ENCODE measurements at regions not wholly inside any gene's neighbourhood (a gene's known extent, or its start where the extent isn't known, plus 50 kb on each side); places are given as distances from the start of the nearest gene placed in this dataset.

DNA sequence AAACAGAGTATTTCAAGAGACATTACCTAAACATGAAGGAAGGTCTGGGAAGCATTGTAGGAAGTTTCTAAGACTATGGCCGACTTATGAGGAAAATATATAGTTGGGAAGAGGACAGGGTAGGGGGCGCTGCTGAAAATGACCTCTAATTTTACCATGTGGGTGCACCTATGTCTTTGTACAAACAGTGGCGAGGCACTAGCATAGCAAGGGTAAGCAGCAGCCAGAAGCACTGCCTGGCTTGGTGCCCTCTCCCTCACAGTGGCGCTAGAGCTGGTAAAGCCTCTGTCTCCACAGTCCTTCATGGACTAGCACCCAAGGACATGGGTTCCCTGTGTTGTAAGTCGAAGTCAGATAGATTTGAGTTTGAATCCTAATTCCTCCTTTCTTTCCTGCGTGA, 461.2 kb downstream of the INHBA start:
- no peak for DNase-seq (ENCODE audit: low read depth)

GRCh38 chr7:41239596-41239995, 463.3 kb downstream of the INHBA start:
- DNase-seq (ENCODE audit: low read depth): no peak

- peak; percentile 75 for DNase-seq (ENCODE audit: low read depth)
Observed at GRCh38 chr7:41238851-41239331, 464.0 kb downstream of the INHBA start.

DNA sequence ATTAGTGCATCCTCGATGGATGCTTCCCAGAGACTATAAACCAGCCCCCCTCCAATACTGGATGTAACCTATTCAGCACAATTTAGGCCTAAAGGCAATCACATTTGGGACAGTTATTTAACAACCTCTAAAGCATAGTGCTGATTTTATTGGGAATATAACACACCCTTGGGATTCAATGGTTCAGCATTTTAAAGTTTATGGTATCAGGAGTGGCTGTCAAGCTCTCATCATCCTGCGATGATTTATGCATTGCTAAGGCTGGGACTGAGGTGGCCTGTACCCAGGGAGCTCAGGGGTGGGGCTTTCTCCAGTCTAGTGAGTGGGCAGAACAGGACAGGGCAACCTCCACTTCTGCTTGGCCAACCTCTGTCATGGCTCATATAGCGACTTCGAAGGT, 464.9 kb downstream of the INHBA start:
- DNase-seq (ENCODE audit: low read depth): no peak

DNA sequence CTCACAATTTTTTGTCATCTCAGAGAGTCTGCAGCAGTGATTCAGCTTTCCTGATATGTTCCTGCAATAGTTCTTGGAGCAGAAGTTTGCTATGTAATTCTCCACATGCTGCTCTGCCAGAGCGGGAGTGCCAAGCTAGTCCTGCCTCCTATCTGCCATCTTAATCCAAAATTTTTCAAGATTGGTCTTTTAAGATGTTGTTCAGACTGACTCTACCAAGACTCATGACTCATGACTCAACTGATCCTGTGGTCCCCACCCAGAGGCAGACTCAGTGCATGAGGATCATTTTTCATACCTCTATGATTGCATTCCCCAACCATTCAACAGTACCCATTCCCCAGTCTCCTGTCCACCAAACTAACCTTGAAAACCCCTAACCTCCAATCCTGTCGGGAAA, 470.8 kb downstream of the INHBA start:
- DNase-seq (ENCODE audit: low read depth): peak; percentile 46

GRCh38 chr7:41224063-41224763, 478.7 kb downstream of the INHBA start:
- DNase-seq (ENCODE audit: low read depth): peak; percentile 47

GRCh38 chr7:41222746-41223145, 480.1 kb downstream of the INHBA start:
- DNase-seq (ENCODE audit: low read depth): peak; percentile 57

DNA sequence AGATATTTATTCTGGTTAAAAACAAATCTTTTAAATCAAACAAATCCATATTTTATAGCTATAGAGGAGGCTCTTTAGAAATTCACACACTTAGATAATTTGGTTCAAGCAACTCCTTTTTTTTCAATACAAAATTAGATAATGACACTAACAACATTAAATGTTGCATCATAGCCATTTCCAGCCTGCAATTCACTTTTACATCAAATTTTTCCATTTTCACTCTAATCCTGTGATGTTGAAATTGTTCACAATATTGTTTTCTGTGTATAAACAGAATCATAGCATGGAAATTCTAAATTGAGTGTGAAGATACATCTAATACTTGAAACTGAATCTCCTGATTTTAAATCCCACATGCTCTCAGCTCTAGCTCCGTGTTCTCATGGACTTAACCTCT, 482.6 kb downstream of the INHBA start:
- DNase-seq (ENCODE audit: low read depth): no peak

- DNase-seq (ENCODE audit: low read depth): peak; percentile 68
Observed at GRCh38 chr7:41219276-41219675, 483.6 kb downstream of the INHBA start.

DNA sequence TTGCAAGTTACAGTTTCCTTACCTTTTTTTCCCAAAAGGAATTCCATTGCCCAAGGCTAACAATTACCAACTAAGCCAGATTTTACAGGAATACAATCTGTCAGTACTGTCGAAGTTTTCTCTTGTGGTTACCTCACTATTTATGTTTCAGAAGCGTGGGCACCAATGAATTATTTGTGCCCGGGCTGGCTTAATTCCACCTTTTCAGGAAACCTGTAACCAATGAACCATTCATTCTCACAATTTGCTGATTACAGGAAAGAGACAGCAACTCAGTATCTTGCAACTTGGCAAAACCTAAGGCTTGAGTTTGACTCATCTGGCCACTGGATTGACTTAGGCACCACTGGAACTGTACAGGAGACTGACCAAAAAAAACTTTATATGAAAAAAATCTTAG, 485.6 kb downstream of the INHBA start:
- DNase-seq (ENCODE audit: low read depth): peak; percentile 35

DNA sequence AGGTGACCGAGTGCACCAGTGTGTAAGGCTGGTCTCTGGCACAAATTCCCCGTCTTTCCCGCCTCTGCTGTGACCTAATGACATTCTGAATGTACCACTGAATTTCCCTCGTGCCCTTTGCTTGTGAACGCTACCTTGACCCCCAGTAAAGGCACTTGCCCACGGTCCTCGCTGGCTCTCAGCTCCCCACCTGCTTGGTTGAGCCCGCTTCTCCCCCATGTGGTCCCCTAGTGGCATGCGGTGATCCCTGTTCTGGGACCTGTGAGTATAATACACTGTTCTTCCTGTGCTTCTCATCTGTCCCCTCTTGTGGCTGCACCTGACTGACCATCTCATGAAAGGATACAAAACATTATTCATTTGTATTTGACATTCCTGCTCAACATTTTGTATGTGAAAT, 495.7 kb downstream of the INHBA start:
- DNase-seq (ENCODE audit: low read depth): peak; percentile 23

DNA sequence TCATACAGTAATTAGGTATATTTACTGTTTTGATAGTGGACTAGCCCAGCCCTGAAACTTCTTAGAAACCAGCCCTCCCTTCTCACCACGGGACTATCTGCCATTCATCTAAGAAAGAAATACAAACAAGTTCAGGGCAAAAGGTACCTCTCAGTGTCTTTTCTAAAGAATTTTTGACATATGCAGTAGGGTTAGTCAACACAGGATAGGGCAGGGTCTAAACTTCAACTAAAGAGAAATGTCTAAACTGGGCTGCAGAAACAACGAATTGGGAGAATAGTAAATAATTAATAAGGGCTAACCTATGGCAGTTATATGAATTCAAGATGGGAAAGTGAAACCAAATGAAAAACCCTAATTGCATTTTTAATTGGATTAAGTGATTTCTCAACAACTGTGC, 496.6 kb downstream of the INHBA start:
- DNase-seq (ENCODE audit: low read depth): no peak

GRCh38 chr7:41205600-41205999, 497.3 kb downstream of the INHBA start:
- no peak for DNase-seq (ENCODE audit: low read depth)

GRCh38 chr7:41203542-41203941, 499.3 kb downstream of the INHBA start:
- DNase-seq (ENCODE audit: low read depth): no peak

- DNase-seq (ENCODE audit: low read depth): no peak
Observed at GRCh38 chr7:41201021-41201420, 501.9 kb downstream of the INHBA start.

DNA sequence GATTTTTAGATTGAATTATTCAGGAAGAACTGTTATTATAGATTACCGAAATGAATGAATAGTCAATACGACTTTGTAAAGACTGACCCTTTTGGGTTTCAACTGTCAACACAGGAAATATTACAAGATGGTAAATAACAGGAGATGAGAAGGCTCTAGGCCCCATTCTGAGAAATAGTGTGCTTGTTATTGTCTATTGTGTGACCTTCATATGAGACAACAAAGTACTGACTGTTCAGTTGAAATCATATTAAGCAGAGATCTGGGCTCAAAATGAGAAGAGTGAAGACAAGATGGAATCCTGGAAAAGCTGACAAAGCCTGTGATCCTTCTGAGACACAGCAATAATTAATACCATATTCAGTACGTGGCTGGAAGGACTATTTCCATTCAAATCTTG, 503.8 kb downstream of the INHBA start:
- DNase-seq (ENCODE audit: low read depth): peak; percentile 35

DNA sequence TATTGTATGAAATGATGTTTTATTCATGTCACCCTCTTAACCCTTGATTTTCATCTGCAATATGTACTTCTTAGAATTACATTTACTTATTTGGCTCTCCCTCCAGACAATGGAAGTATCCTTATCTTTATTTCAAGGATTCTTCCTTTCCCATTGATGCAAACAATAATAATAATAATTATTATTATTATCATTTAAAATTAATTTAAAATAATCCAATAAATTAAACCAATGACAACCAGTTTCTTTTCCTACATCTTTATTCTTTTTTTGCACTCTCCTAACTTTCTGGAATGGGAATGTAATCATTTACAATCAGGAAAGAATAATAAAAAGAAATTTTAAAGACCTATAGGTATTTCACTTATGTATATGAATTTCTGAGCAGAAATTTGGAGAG, 504.4 kb downstream of the INHBA start:
- DNase-seq (ENCODE audit: low read depth): no peak

DNA sequence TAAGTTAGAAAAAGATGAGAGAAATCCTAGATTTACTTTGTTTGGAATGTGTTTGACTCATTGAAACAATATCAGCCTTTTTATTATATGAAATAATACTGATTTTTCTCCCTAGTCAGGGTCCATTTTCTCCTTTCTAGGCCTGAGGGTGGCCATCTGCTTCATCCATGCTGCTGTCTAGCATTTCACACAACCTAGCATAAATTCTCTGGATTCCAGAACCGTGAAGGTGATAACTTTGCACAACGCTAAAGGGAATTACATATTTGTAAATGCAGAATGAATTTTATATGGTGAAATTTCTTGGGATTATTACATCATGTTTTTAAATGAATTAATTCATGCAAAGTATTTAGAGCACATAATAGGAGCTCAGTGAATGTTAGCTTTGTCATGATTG, 505.1 kb downstream of the INHBA start:
- DNase-seq (ENCODE audit: low read depth): no peak

DNA sequence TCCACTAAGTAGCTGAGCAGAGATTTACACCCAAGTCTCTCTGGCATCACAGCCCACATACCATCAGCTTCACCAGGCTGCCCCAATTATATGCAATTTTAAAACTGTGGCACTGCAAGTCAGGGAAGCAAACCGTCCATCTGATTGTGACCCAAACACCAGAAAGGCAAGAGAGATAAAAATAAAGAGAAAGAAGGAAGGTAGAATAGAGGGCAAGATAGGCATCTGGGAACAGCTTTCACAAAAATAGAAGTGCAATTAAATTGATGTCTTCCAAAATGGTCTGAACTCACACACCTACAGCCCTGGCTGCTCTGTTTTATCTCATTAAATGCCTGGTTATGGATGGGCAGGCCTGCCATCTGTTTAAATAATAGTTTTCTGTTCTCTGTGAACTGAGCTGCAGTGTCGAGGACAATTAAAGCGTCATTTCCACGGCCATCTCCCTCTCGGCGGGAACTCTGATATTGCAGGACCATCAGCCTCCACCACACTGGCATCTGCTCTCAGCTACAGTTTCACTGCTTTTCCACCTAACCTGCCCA, 509.1 kb downstream of the INHBA start:
- no peak for DNase-seq (ENCODE audit: low read depth)

DNA sequence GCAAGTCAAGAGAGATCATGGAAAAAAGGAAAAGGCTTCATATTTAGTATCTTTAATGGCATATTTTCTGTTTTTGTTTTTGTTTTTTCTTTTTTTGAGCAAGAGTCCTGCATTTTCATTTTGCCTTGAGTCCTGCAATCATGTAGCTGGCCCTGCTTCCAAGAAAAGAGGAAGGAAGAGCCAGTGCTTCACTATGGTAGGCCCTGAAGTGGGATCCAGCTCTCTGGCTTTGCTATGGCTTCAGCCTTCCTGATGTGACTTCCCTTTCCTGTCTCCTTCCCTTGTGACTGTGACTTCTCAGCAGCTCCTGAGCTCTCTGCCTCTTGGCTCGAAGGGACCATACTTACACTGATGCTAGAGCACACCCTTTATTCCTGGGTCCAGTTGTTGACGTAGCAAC, 512.3 kb downstream of the INHBA start:
- DNase-seq (ENCODE audit: low read depth): no peak

- DNase-seq (ENCODE audit: low read depth): peak; percentile 97
Observed at GRCh38 chr7:41189866-41190265, 513.0 kb downstream of the INHBA start.

DNA sequence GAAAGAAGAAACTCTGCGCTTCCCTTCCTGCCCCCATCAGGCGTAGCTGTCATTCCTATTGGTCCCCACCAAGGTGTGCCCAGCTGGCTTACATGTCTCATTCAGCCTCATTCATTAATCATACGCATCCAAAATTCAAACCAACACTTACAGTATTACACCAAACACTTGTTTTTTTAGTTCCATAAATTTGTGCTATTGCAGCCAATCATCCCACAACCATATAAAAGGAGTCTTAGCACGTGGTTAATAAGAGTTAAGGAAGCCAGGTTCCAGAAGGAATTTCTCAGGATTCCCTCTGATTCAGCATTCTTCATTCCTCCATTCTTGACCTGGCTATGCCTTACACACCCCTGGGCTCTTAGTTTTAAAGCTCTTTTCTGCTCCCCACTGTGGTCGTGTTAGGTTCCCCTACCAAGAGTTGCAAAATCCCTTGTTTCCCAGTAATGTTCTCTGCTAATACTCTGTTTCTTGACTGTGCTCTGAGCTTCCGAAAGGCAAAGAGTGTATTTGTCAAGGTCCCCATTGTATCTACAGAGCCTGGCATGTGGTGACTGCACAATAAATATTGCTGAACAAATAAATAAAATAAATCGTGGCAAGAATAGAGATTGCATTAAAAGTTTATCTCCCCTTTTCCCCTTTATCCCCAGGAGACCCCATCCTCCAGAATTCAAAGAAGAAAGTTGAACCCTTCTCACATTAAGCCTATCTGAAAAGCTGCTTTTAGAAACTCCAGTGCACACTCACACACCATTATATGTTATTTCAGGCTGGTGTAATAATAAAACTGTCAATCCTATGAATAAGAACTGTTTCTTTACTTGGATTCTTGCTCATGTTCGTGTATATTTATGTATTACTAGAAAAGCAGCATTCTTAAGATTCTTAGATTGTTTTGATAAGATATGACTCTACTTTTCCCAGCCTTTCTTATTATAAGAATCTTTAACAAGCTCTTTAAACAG, 514.4 kb downstream of the INHBA start:
- DNase-seq (ENCODE audit: low read depth): peak; percentile 59

GRCh38 chr7:41187322-41187721, 515.6 kb downstream of the INHBA start:
- DNase-seq (ENCODE audit: low read depth): peak; percentile 14
